ENCODE measurements at regions not wholly inside any gene's neighbourhood (a gene's known extent, or its start where the extent isn't known, plus 50 kb on each side); places are given as distances from the start of the nearest gene placed in this dataset.
A peak's percentile ranks its signal among the peaks of the same experiment; 100 is the strongest.

- DNase-seq = no peak
Measured at GRCh38 chr14:41403360-41403759, 203.3 kb upstream of the LRFN5 start.

DNA sequence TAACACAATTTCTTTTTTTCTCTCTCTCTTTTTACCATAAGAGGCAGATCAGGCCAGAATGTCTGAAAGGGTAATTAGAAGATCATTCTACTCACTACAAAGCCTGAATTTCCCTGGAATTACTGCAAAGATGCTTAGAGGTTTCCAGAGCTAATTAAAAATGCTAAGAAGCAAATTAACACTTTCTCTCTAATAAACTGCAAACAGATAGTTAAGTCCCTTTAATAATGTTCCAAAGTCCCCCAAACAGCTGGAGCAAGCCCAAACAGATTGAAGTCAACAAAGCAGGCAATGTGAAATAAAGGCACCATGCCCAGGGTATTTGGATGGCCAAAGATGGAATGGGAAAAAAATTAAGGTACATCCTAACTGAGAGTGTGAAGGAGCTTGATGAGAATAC, 208.8 kb upstream of the LRFN5 start:
- DNase-seq = no peak

GRCh38 chr14:41393512-41393911, 213.2 kb upstream of the LRFN5 start:
- DNase-seq = no peak

GRCh38 chr14:41392226-41392625, 214.4 kb upstream of the LRFN5 start:
- no peak for DNase-seq

DNA sequence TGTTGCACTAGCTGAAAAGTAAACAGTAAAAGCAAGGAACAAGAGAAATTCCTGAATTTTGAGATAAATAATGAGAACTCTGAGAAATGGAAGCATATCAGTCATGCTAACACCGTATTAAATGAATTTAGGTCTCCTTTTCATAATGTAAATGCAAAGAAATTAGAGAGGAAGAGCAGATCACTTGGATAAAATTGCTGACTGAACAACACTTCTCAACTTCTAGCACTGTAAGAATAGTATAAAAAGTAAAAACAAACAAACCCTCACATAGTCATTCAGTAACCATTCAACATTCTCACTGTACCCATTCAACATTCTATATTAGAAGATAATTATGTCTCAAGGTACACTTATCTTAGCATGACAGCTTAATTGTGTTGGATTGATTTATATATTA, 217.3 kb upstream of the LRFN5 start:
- DNase-seq = no peak

GRCh38 chr14:41385797-41386196, 220.9 kb upstream of the LRFN5 start:
- DNase-seq = no peak

DNA sequence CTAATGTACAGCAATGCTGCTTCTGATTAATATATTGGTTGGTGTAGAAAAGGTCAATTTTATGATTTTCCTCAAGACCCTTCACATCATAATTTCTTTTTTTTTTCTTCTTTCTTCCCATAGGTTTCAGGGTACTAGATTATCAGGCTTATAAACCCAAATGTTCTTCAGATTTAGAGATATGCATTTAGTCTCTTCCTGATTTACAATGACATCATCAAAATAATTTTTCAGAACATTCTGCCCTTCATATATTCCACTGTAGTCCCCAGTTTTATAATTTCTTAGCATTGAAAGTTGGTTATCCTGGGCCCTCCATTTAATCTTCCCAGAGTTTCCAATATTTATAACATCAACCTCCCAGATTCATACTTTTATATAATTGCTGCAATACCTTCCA, 226.7 kb upstream of the LRFN5 start:
- DNase-seq = no peak

GRCh38 chr14:41378526-41378925, 228.2 kb upstream of the LRFN5 start:
- DNase-seq = no peak

- no peak for DNase-seq
Measured at GRCh38 chr14:41377932-41378331, 228.7 kb upstream of the LRFN5 start.

DNA sequence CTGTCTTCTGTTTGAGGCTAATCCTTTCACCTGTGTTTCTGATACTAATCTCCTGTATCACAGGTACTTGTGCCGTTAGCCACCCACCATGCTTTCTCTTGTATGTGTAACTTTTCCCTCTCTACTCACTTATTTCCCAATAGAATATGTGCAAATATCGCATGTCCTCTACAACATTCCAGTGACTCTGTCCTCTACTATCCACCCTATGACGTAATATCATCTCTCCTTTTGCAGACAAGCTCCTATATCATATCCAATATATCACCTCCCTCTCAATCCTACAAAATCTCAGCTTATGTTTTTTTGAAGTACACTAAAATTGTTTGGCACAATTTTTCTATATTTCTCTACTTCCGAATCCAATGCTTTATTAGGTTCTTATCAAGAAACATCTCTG, 232.6 kb upstream of the LRFN5 start:
- no peak for DNase-seq

GRCh38 chr14:41362139-41362538, 244.5 kb upstream of the LRFN5 start:
- no peak for DNase-seq

DNA sequence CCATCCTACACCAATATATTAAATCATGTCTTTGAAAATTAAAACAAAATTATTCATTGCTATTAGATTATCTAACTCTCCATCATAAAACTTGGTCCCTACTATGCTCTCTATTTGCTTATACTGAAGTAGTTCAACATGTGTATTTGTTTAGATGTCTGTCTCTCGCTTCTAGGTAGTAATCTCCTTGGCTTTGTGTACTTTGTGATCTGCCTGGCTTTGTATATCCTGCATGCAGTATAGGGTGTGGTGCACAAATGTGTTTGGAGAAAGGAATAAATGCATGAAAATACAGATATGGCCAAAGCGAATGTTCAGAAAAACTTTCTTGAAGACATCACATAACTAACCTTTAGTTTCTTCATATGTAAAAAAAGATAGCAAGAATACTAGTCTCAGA, 246.6 kb upstream of the LRFN5 start:
- DNase-seq = no peak

DNA sequence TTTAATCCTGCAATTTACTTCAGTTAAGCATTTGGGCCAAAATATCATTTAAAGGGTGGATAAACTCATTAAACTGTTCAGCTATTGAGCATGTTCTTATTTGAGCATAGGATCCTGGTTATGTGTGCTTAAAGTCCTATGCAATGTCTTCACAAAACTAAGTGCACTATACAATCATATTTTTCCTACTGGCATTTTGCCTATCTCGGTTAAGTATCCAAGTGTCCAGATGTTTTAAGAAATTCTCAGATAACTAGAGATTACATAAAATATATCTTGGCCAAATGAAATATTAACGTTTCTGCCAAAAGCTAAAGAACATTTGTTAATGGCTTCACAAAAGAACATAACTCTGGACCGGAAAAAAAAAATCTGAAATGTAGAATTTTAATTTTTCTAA, 250.8 kb upstream of the LRFN5 start:
- no peak for DNase-seq

DNA sequence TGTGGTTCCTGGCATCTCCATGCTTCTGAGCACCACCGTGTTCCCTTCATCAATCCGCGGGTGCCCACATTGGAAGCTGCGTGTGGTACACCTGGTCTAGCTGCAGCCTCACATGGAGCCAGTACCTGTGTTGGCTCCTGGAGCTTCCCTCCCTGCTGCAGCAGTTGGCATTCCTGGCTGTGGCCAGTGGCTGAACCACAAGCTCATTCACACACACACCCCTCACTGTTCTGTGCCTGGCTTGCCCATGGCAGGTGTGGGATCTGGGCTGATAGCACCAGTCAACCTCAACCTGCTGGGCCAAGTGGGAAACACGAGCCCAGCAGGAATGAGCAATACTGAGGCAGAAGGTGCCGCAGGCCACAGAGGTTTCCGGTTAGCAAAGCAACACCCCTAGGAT, 256.2 kb upstream of the LRFN5 start:
- DNase-seq = no peak

- no peak for DNase-seq
Measured at GRCh38 chr14:41349289-41349910, 257.3 kb upstream of the LRFN5 start.

GRCh38 chr14:41343857-41344256, 262.8 kb upstream of the LRFN5 start:
- DNase-seq = no peak

DNA sequence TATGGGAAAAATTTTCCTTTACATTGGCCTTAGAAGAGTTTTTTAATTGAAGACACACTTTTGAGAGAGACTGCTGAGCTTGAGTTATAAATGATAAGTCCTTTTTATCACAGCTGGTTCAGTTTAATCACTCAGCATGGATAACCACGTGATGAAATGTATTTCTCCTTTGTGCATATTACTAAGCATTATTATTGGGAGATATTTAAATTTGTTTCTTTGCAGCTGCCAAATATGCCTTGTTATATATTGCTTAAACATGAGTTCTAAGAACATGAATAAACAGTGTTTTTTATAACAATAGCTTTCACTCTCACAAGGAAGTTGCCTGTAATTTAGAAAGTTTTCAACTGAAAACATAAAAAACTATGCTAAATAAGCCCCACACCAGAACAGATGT, 293.5 kb upstream of the LRFN5 start:
- DNase-seq = no peak

DNA sequence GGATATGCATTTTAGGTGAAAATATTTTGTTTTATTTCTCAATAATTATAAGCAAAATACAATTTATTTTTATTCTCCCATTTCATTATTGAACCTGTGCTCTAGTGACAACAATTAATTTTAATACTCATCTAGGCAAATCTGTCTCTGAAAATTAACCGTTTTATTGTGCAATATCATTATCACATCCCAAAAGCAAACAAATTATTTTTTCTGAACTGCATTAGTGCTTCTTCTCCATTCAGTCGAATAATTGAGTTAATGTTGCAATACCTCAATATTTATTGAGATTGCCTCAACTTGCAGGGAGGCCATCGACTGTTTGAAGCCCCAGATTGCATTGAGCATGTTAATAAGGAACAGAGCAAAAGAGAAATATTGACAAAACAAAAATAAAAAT, 303.2 kb upstream of the LRFN5 start:
- DNase-seq = no peak

DNA sequence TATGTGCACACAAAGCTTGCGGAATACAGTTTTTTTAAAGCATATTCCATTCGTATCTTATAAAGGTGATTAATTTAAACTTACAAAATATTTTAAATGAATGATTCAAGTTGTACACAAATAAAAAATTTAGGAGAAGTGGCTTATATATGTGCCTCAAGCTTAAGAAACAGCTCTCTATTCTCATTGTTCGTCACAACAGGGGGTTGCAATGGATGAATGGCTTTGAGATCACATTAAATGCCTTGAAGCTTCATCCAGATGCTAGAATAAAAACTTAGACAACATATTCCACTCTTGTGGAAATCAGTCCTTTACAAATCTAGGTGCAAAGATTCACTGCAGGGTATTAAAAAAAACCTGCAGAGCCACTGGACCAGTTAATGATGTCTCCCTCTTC, 303.9 kb upstream of the LRFN5 start:
- no peak for DNase-seq

DNA sequence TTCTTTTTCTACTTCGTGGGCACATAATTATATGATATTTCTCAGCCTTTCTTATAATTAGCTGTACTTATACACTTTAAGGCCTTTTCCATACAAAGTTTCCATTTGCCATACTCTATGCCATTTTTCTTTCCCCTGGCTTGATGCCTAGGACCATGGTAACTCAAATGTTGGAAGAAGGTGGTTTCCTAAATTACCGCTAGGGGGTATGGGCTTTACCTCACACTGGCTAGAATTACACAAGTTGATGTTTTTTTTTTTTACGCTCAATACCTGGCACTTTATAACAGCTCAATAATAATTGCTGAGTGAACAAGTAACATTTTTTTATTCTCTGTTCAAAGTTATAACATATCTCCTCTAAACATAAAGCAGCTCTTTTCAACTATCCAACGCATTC, 306.8 kb upstream of the LRFN5 start:
- DNase-seq = no peak

DNA sequence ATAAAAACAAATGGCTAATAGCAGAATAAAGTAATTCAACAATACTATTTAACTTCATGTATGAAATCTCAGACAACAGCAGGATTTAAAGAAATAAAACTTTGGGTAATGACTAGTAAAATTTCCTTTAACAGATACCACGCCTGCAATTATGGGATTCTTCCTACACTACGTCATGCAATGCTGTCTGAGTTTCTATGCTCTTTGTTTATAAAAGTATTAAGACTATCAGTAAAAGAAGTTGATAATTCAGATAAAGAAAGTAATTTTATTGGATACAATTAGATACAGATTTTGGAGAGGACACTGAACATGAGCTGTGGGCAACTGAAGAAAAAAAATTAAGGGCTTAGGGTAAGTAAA, 308.4 kb upstream of the LRFN5 start:
- DNase-seq = no peak

DNA sequence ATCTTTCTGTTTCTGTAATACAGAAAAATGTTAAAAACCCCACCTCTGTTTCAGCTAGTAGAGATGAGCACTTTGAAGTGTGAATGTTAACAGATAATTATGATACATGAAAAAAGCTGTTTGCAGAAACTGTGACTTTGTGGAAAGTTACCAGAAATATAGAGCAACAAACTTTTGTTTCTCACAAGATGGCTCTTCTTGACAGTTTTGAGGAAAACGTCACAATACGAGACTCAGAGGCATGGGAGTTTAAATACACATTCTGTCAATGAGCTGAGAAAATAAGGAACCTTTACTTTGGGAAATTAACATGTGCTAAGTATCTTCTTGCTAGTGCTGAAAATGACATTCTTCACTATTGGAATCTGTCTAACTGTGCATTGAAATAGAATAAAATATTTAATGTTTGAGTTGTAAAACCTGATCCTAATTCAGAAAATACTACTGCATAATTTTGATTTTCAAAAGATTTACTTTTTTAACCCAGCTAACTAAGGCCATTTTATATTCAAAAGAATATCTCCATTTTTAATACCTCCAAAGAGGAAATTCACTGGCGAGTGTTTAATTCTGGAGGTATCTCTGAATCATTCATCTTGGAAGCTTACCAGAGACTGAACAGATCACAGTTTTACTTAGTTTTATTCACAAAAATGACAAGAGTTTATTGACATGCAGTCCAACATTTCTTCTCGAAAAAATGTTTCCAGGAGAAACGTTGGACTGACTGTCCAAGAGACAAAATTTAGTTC, 308.9 kb upstream of the LRFN5 start:
- DNase-seq = no peak

DNA sequence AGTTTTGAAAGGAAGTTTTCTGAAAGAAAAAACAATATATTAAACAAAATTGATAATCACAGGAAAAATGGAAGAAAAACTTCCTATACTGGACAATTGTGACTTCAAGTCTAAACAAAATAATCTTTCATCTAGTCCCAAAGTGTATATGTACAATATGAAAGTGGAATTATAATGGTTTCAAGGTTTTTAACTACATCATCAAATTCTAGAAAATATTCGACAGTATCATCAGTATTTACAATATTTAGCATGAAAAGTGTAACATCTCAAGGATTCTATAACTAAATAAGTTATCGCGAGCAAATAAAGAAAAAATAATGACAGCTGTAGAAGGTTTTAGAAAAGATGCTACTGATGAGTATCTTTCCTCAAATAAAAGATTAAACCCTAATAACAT, 310.9 kb upstream of the LRFN5 start:
- DNase-seq = no peak

DNA sequence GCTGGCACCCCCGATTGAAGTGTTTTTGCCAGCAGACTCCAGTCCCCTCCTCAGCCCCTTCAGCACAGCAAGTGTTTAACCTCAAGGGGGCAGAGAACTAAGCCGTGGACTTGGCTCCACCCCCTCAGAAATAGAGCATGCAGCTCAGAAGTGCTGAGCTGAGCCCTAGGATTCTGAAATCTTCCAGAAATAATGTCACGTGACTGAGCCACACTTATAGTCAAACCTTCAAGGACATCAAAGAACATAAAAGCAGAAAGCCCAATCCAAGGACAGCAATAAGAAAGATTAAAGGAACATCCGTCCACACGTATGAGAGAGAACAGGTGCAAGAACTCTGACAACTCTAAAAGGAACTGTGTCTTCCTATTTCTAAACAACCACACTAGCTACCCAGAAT, 317.7 kb upstream of the LRFN5 start:
- DNase-seq = no peak

DNA sequence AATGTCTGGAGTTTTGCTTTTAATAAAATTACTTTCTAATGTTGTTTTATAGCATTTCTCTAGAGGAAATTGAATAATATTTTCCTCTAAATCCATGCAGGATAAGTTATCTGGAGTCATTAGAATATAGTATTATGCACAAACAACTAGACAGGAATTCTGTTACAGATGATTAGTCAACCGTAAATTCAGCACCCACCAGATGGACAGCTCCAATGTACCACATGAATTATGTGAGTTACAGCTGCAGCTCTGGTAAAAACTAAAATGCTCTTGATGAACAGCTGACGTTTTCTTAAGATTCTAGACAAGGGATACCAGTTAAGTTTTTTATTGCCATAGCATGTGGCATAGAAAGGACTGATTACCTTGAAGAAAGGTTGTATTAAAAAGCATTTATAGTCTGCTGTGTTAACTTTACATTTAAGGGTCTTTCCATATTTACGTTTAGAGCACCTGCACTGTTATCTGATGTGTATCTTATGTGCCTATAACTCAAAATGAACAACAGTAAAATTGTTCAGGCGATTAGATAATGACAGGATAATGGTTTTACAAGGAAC, 321.4 kb upstream of the LRFN5 start:
- DNase-seq = peak; percentile 42
